Mesenchymal stem cell (in vitro differentiated cells and primary cell): ENCODE measurements at regions not wholly inside any gene's neighbourhood (a gene's known extent, or its start where the extent isn't known, plus 50 kb on each side); places are given as distances from the start of the nearest gene placed in this dataset.

Source experiments
- DNase-seq: peaks from one replicate; pipeline ENCODE4 v3.0.0-alpha.2; 2013
- H2AFZ ChIP-seq: one replicate; pipeline ENCODE4 v1.6.1; 2013; ENCODE audit warnings: low read depth, mild to moderate bottlenecking, control low read depth, inconsistent platforms, low read length, moderate library complexity
- H2AK5ac ChIP-seq: 2 replicates; pipeline ENCODE4 v1.6.1; 2013; ENCODE audit warnings: low read length, moderate library complexity, mild to moderate bottlenecking, inconsistent platforms; ENCODE audit not compliant: severe bottlenecking
- H2BK120ac ChIP-seq: one replicate; pipeline ENCODE4 v1.6.1; 2013; ENCODE audit warnings: low read depth, mild to moderate bottlenecking, inconsistent platforms, low read length, moderate library complexity
- H2BK12ac ChIP-seq, 2 experiments: one replicate each; pipeline ENCODE4 v1.6.1; 2013; ENCODE audit warnings: inconsistent platforms in 2 of 2, low read length in 2 of 2, mild to moderate bottlenecking in 2 of 2, moderate library complexity in 2 of 2, control low read depth in 1 of 2
- H2BK15ac ChIP-seq: one replicate; pipeline ENCODE4 v1.6.1; 2013; ENCODE audit warnings: mild to moderate bottlenecking, low read depth, inconsistent platforms; ENCODE audit not compliant: poor library complexity, severe bottlenecking
- H2BK5ac ChIP-seq: 2 replicates; pipeline ENCODE4 v1.6.1; 2013; ENCODE audit warnings: low read depth, mild to moderate bottlenecking, low read length, control low read depth, inconsistent platforms; ENCODE audit not compliant: poor library complexity, severe bottlenecking
- H3K14ac ChIP-seq, 2 experiments: one replicate each; pipeline ENCODE4 v1.6.1; 2013; ENCODE audit warnings: inconsistent platforms in 2 of 2, low read length in 2 of 2, control low read depth in 1 of 2, mild to moderate bottlenecking in 1 of 2, moderate library complexity in 1 of 2
- H3K18ac ChIP-seq, 2 experiments: one replicate each; pipeline ENCODE4 v1.6.1; 2013; ENCODE audit warnings: inconsistent platforms in 2 of 2, low read length in 2 of 2, control low read depth in 1 of 2, low read depth in 1 of 2, mild to moderate bottlenecking in 1 of 2
- H3K23ac ChIP-seq, 2 experiments: one replicate each; pipeline ENCODE4 v1.6.1; 2013; ENCODE audit warnings: inconsistent platforms in 2 of 2, low read length in 2 of 2, mild to moderate bottlenecking in 2 of 2, moderate library complexity in 2 of 2, control low read depth in 1 of 2
- H3K27ac ChIP-seq: 2 replicates; pipeline ENCODE4 v1.5.1; 2013; ENCODE audit warnings: mild to moderate bottlenecking, moderate library complexity, low read length, control low read depth, inconsistent platforms; ENCODE audit not compliant: poor library complexity, severe bottlenecking
- H3K27me3 ChIP-seq, 2 experiments: 2 replicates each; pipeline versions ENCODE4 v1.6.1 to v1.7.0; 2013; ENCODE audit warnings: low read length in 2 of 2, mild to moderate bottlenecking in 2 of 2, moderate library complexity in 2 of 2, control low read depth in 1 of 2, inconsistent platforms in 1 of 2; ENCODE audit not compliant: control insufficient read depth in 1 of 2, insufficient read depth in 1 of 2
- H3K36me3 ChIP-seq, 2 experiments: 2 replicates each; pipeline versions ENCODE4 v1.6.1 to v1.7.0; 2013; ENCODE audit warnings: low read length in 2 of 2, control low read depth in 1 of 2, inconsistent platforms in 1 of 2, low read depth in 1 of 2, mild to moderate bottlenecking in 1 of 2; ENCODE audit not compliant: insufficient read depth in 2 of 2, control insufficient read depth in 1 of 2
- H3K4ac ChIP-seq, 2 experiments: one replicate each; pipeline ENCODE4 v1.6.1; 2013; ENCODE audit warnings: inconsistent platforms in 2 of 2, low read length in 2 of 2, mild to moderate bottlenecking in 2 of 2, moderate library complexity in 2 of 2, control low read depth in 1 of 2, low read depth in 1 of 2
- H3K4me1 ChIP-seq: 2 replicates; pipeline ENCODE4 v1.6.1; 2013; ENCODE audit warnings: low read depth, low read length, control low read depth; ENCODE audit not compliant: control insufficient read depth, insufficient read depth
- H3K4me2 ChIP-seq: 2 replicates; pipeline ENCODE4 v1.6.1; 2013; ENCODE audit warnings: low read length, mild to moderate bottlenecking, inconsistent platforms; ENCODE audit not compliant: poor library complexity, severe bottlenecking
- H3K4me3 ChIP-seq, 2 experiments: 2 replicates each; pipeline versions ENCODE4 v1.5.1 to v1.7.0; 2013; ENCODE audit warnings: low read length in 2 of 2, mild to moderate bottlenecking in 2 of 2, control low read depth in 1 of 2, low read depth in 1 of 2; ENCODE audit not compliant: insufficient read depth in 1 of 2
- H3K79me1 ChIP-seq: replicated peaks from 2 replicates; pipeline ENCODE4 v1.6.1; 2013; ENCODE audit warnings: mild to moderate bottlenecking, control low read depth, low read length, inconsistent platforms; ENCODE audit not compliant: poor library complexity, severe bottlenecking
- H3K9ac ChIP-seq: 2 replicates; pipeline ENCODE4 v1.7.0; 2013; ENCODE audit warnings: mild to moderate bottlenecking, low read length, moderate library complexity
- H3K9me3 ChIP-seq: 2 replicates; pipeline ENCODE4 v1.7.0; 2013; ENCODE audit warnings: mild to moderate bottlenecking, low read length; ENCODE audit not compliant: control insufficient read depth
- H4K8ac ChIP-seq: one replicate; pipeline ENCODE4 v1.6.1; 2013; ENCODE audit warnings: inconsistent platforms, mild to moderate bottlenecking, low read length, moderate library complexity
- H4K91ac ChIP-seq: one replicate; pipeline ENCODE4 v1.6.1; 2013; ENCODE audit warnings: mild to moderate bottlenecking, low read length, inconsistent platforms
- WGBS: methylation state at CpG from one replicate; pipeline ENCODE4 v1.1.7; 2013; ENCODE audit warnings: mixed read lengths; 5-methylcytosine and 5-hydroxymethylcytosine counted together

GRCh38 chr13:81247711-81248110, 906.8 kb upstream of the SPRY2 start:
- no peak for DNase-seq
- Histone ChIP-seq H2AFZ (no peak overlapping the region), H3K4me3 (no peak overlapping the region), H3K18ac (no peak overlapping the region), H2BK5ac (no peak overlapping the region), H3K23ac (no peak overlapping the region), H3K27ac (no peak overlapping the region), H3K4me1 (no peaks in the 10 kb centered on the region), H3K14ac (no peak overlapping the region), H2BK15ac (no peak overlapping the region), H3K9me3 (no peaks in the 10 kb centered on the region), H4K91ac (no peak overlapping the region), H3K4me2 (no peak overlapping the region), H2AK5ac (no peak overlapping the region), H3K27me3 (no peaks in the 10 kb centered on the region), H4K8ac (no peak overlapping the region), H3K9ac (no peak overlapping the region), H3K4ac (no peak overlapping the region), H3K36me3 (no peaks in the 10 kb centered on the region), H2BK12ac (no peak overlapping the region), H2BK120ac (no peak overlapping the region), H3K79me1 (no peaks in the 10 kb centered on the region)
- WGBS, result 100% methylated on average over 2 of the region's 2 CpGs

- Histone ChIP-seq H3K4me3 (no peak overlapping the region), H2AK5ac (no peak overlapping the region), H3K27me3 (no peaks in the 10 kb centered on the region), H3K23ac (no peak overlapping the region), H4K8ac (no peak overlapping the region), H2BK15ac (no peak overlapping the region), H3K4me1 (no peaks in the 10 kb centered on the region), H2BK5ac (no peak overlapping the region), H3K9me3 (no peaks in the 10 kb centered on the region), H3K14ac (no peak overlapping the region), H4K91ac (no peak overlapping the region), H3K36me3 (no peaks in the 10 kb centered on the region), H2BK120ac (no peak overlapping the region), H3K27ac (no peak overlapping the region), H2AFZ (no peak overlapping the region), H3K4me2 (no peak overlapping the region), H3K9ac (no peak overlapping the region), H3K4ac (no peak overlapping the region), H3K79me1 (no peaks in the 10 kb centered on the region), H3K18ac (no peak overlapping the region), H2BK12ac (no peak overlapping the region)
- DNase-seq, result no peak
- WGBS, result 95% methylated on average over 6 of the region's 6 CpGs
Measured at GRCh38 chr13:81246556-81246955, 905.6 kb upstream of the SPRY2 start.

GRCh38 chr13:81244011-81244410, 903.1 kb upstream of the SPRY2 start:
- H2BK15ac ChIP-seq, result no peak overlapping the region
- no peak overlapping the region for H3K9ac ChIP-seq
- H3K9me3 ChIP-seq, result no peaks in the 10 kb centered on the region
- H3K27ac ChIP-seq, result no peak overlapping the region
- H3K4me1 ChIP-seq, result no peaks in the 10 kb centered on the region
- H4K8ac ChIP-seq, result no peak overlapping the region
- DNase-seq, result no peak
- H2BK12ac ChIP-seq, result no peak overlapping the region
- no peak overlapping the region for H3K4me3 ChIP-seq
- no peak overlapping the region for H3K18ac ChIP-seq
- no peak overlapping the region for H3K23ac ChIP-seq
- H3K4ac ChIP-seq, result no peak overlapping the region
- H4K91ac ChIP-seq, result no peak overlapping the region
- no peak overlapping the region for H3K4me2 ChIP-seq
- H3K79me1 ChIP-seq, result no peaks in the 10 kb centered on the region
- no peak overlapping the region for H2AFZ ChIP-seq
- 86% methylated on average over 1 of the region's 1 CpG for WGBS
- no peak overlapping the region for H2BK120ac ChIP-seq
- H3K14ac ChIP-seq, result no peak overlapping the region
- no peaks in the 10 kb centered on the region for H3K36me3 ChIP-seq
- no peak overlapping the region for H2BK5ac ChIP-seq
- H3K27me3 ChIP-seq, result no peaks in the 10 kb centered on the region
- no peak overlapping the region for H2AK5ac ChIP-seq

GRCh38 chr13:81230386-81230785, 889.5 kb upstream of the SPRY2 start:
- WGBS, result no CpG with 5 or more reads among the region's 2 CpGs
- no peak overlapping the region for H4K91ac ChIP-seq

More at GRCh38 chr13:81230386-81230785, 889.5 kb upstream of the SPRY2 start:
- H2AK5ac ChIP-seq, result no peak overlapping the region
- H3K79me1 ChIP-seq, result no peaks in the 10 kb centered on the region
- no peak overlapping the region for H3K14ac ChIP-seq
- H3K4me2 ChIP-seq, result no peak overlapping the region
- no peak for DNase-seq
- H3K27ac ChIP-seq, result no peak overlapping the region
- H3K4me3 ChIP-seq, result no peak overlapping the region
- no peaks in the 10 kb centered on the region for H3K9me3 ChIP-seq
- H3K4me1 ChIP-seq, result no peaks in the 10 kb centered on the region
- no peak overlapping the region for H2AFZ ChIP-seq
- H3K27me3 ChIP-seq, result no peaks in the 10 kb centered on the region
- no peak overlapping the region for H2BK5ac ChIP-seq
- no peak overlapping the region for H3K4ac ChIP-seq
- H2BK120ac ChIP-seq, result no peak overlapping the region
- H3K23ac ChIP-seq, result no peak overlapping the region
- H3K36me3 ChIP-seq, result no peaks in the 10 kb centered on the region
- H2BK15ac ChIP-seq, result no peak overlapping the region
- no peak overlapping the region for H2BK12ac ChIP-seq
- H3K18ac ChIP-seq, result no peak overlapping the region
- no peak overlapping the region for H4K8ac ChIP-seq
- no peak overlapping the region for H3K9ac ChIP-seq
